ENCODE measurements at regions not wholly inside any gene's neighbourhood (a gene's known extent, or its start where the extent isn't known, plus 50 kb on each side); places are given as distances from the start of the nearest gene placed in this dataset.
"Not testable (repeated sequence)": the region's sequence is repeated elsewhere in the genome, so short reads cannot be mapped to it uniquely, and the experiment has no call there.

GRCh38 chr1:83530506-83530905 is 468.4 kb downstream of the TTLL7 start:
- no peak for DNase-seq
- intact Hi-C loops (cut with DNase I): no loop called here

GRCh38 chr1:83527987-83528386 is 470.9 kb downstream of the TTLL7 start:
- intact Hi-C loops (cut with DNase I): no loop called here
- no peak for DNase-seq

- DNase-seq: no peak
- intact Hi-C loops (cut with DNase I): no loop called here
These were observed 478.1 kb downstream of the TTLL7 start for GRCh38 chr1:83520797-83521196.

- intact Hi-C loops (cut with DNase I): no loop called here
- no peak for DNase-seq
These were observed 482.6 kb downstream of the TTLL7 start for GRCh38 chr1:83516369-83516768.

- no peak for DNase-seq
- intact Hi-C loops (cut with DNase I): no loop called here
These were observed 483.3 kb downstream of the TTLL7 start for GRCh38 chr1:83515578-83516154.

- no peak for DNase-seq
- intact Hi-C loops (cut with DNase I): no loop called here
These were observed 486.3 kb downstream of the TTLL7 start for GRCh38 chr1:83512373-83513193.

DNA sequence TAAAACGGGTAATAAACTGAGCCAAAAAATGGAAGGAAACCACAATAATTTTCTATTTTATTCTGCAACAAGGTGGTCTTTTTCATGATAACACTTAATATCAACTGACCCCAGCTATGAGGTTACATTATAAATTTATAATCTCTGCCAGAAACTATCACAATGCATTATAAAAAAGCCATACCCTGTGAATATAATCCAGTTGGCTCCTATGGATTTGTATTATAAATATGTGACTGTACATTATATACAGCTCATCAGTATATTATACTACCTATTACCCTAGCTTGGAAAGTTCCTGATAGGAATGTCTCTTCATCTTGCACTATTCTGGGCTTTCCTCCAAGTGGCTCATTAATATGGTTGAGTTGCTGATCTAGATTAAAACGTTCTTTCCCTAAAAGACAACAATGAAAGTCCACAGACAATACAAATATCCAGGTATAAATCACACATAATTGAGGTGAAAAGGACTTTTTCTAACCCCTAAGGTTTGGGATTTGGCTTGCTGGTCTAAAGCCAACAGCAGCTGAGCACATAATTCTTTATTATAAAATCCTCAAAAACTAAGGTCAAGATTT is 487.7 kb downstream of the TTLL7 start:
- intact Hi-C loops (cut with DNase I): no loop called here
- no peak for DNase-seq

- intact Hi-C loops (cut with DNase I): no loop called here
These were observed 489.6 kb downstream of the TTLL7 start for GRCh38 chr1:83509301-83509781.

GRCh38 chr1:83508485-83509151 is 490.3 kb downstream of the TTLL7 start:
- DNase-seq: no peak
- intact Hi-C loops (cut with DNase I): no loop called here

More at GRCh38 chr1:83509301-83509781, 489.6 kb downstream of the TTLL7 start:
- DNase-seq: no peak

DNA sequence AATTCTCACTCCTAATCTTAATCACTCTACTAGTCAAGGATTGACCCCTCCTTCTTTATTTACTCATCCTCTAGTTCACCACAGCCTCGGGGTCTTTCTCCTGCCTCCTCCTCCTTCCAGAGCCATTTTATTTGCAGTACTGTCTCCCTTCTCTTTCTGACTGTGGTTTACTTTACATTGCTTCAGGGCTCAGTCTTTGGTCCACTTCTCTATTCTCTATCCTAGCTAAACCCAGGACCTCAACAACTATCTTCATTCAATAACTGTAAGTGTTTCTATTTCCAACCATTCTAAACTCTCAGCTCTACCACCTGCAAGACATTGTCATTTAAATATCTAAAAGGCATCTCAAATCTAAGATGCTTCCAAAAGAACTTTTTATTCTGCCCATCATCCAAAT is 493.8 kb downstream of the TTLL7 start:
- DNase-seq: no peak
- intact Hi-C loops (cut with DNase I): no loop called here

GRCh38 chr1:83503153-83503552 is 495.8 kb downstream of the TTLL7 start:
- intact Hi-C loops (cut with DNase I): no loop called here
- no peak for DNase-seq

GRCh38 chr1:83500987-83501591 is 497.8 kb downstream of the TTLL7 start:
- intact Hi-C loops (cut with DNase I): no loop called here
- DNase-seq: no peak

GRCh38 chr1:83500531-83500930 is 498.4 kb downstream of the TTLL7 start:
- intact Hi-C loops (cut with DNase I): no loop called here
- no peak for DNase-seq

- DNase-seq: no peak
- intact Hi-C loops (cut with DNase I): no loop called here
These were observed 498.9 kb downstream of the TTLL7 start for GRCh38 chr1:83499998-83500397.

DNA sequence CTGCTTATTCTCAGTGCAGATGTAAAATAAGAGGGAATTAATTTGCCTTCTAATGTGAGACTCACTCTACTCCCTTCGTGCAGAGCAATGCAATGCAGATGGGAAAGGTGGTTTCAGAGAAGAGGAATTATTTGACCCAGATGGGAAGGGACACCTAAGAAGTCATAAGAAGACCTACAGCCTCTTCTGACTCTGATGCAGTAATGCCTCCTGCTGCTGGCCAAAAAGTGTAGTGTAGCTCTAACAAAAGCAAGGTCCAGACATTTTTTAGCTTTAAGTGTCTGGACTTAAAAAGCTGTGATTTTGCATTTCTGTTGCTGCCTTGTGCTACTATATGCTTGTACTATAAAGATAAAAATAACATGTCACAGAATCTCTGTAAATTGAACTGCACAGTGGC is 501.4 kb downstream of the TTLL7 start:
- intact Hi-C loops (cut with DNase I): no loop called here
- DNase-seq: no peak

GRCh38 chr1:83495560-83495959 is 503.4 kb downstream of the TTLL7 start:
- intact Hi-C loops (cut with DNase I): no loop called here
- peak in 2 of 10 donors; percentile 63 to 65 for DNase-seq

DNA sequence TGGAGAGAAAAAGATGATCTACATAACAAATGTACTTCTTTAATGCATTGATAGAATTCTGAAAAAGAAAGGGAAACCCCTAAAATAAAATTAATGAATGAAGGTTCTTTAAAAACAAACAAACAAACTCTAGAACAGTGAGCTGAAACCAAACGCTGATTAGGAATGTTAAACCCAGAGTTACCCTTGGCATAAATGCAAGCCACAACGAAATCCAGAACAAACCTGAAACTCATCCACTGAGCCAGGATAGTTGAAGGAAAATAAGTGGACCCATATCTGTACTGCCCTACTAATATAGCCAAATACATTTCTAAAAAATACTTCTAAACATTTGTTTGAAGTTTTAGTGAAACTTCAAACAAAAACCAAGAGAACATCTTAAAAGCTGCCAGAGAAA is 505.3 kb downstream of the TTLL7 start:
- intact Hi-C loops (cut with DNase I): no loop called here
- DNase-seq: no peak

DNA sequence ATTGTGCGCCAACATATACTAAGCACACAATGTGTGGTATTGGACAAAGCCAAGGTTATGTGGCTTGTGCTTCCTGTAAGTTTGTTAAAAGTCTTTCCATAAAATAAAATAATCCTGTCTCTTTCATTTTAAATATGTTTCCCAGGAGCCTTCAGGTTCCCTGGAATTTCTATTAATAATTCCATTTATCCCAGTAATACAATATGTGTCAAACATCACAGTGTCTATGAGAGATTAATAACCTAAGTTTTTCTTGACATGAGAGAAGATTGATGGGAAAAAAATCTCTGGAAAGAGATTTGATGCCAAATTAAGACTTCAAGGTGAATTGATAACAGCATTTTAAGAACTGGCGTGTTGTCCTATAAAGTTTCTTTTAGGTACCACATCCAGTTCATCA is 507.0 kb downstream of the TTLL7 start:
- DNase-seq: no peak
- intact Hi-C loops (cut with DNase I): no loop called here

DNA sequence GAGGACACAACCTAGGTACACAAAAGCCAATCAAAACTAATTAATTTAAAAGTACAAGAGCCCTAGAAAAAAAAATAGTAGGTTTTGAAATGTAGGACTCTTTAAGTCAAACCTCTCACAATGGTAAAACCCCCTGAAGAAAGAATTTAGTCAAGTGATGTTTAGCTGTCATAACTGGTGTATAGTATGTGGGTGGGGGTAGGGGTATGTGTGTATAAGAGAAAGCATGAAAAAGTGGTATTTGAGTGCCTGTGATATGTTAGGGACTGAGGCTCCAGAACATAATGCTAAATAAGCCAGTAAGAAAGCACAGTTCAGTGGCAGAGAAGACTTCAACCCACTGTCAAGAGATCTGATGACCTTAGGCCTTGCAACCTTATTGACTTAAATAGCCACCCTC is 507.9 kb downstream of the TTLL7 start:
- no peak for DNase-seq
- intact Hi-C loops (cut with DNase I): no loop called here

DNA sequence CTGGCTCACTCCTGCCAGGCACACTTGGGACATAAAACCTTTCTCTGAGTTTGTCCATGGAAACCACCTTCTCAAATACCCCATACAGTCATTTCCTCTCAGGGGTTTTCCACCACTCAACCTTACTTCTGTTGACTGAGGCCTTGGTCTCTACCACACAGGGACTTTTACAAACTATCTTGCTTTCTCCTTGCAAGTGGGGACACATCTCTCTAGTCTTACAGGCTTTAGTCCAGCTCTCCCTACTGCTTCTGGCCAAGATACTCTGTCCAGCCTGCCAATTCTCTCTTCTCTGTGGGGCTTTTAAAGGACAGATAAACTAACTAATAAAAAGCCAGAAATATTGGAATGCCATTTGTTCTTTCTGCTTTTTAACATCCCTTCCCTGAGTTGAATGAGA is 510.8 kb downstream of the TTLL7 start:
- DNase-seq; intact Hi-C loops (cut with DNase I): not testable (repeated sequence)

DNA sequence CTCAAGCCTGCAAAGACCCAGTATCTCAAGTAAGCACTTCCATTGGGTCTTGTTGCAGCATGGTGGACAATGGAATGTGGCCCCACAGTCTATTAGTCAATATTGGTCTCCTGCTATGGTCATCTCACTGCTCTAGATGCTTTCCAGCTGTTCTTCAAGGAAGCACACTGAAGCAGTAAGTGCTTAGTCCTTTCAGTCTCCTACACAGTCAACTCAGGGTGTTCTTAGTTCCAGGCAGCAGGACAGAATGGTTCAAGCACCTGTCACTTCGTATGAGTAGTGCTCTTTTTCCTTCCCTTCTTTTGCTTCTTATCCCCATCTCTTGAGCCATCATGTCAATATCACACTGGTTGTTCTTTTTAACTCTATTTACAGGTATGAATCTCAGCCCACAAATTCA is 511.5 kb downstream of the TTLL7 start:
- DNase-seq; intact Hi-C loops (cut with DNase I): not testable (repeated sequence)

Measured in posterior cingulate gyrus (tissue), 11 donors.